DND-41 (cell line): ENCODE measurements at regions not wholly inside any gene's neighbourhood (a gene's known extent, or its start where the extent isn't known, plus 50 kb on each side); places are given as distances from the start of the nearest gene placed in this dataset.

Experiments used
- ATAC-seq: fragments of 200-7000 bp; cut with Tn5 transposase; 3 replicates; pipeline ENCODE4 v1.9.1; 2021; ENCODE audit warnings: low read depth; ENCODE audit not compliant: insufficient read depth
- DNase-seq: peaks from one replicate; pipeline ENCODE4 v3.0.0-alpha.2; 2020
- H2AFZ ChIP-seq: 2 replicates; pipeline ENCODE4 v1.6.0; 2012; ENCODE audit warnings: low read depth, low read length
- H3K27ac ChIP-seq: 2 replicates; pipeline ENCODE4 v1.5.1; 2012; ENCODE audit warnings: low read length, inconsistent platforms
- H3K27me3 ChIP-seq: fragments of 200-600 bp; sonication (generic); 2 replicates; pipeline ENCODE4 v1.6.0; 2012; ENCODE audit warnings: low read length, mild to moderate bottlenecking, inconsistent platforms; ENCODE audit not compliant: insufficient read depth, poor library complexity
- H3K36me3 ChIP-seq: 2 replicates; pipeline ENCODE4 v1.5.1; 2012; ENCODE audit warnings: low read length, inconsistent platforms; ENCODE audit not compliant: insufficient read depth
- H3K4me1 ChIP-seq: 2 replicates; pipeline ENCODE4 v1.5.1; 2012; ENCODE audit warnings: mild to moderate bottlenecking, low read length; ENCODE audit not compliant: insufficient read depth
- H3K4me2 ChIP-seq: 2 replicates; pipeline ENCODE4 v1.6.0; 2012; ENCODE audit warnings: mild to moderate bottlenecking, moderate library complexity, low read length, inconsistent platforms; ENCODE audit not compliant: insufficient read depth
- H3K4me3 ChIP-seq, 2 experiments: fragments of 200-600 bp in 1 of 2; shearing (Covaris generic) in 1 of 2; 2 replicates each; pipeline ENCODE4 v1.5.1; 2012 to 2016; ENCODE audit warnings: inconsistent platforms in 2 of 2, low read length in 2 of 2, mild to moderate bottlenecking in 2 of 2, low read depth in 1 of 2, moderate library complexity in 1 of 2
- H3K79me2 ChIP-seq: 2 replicates; pipeline ENCODE4 v1.6.0; 2012; ENCODE audit warnings: low read length, inconsistent platforms; ENCODE audit not compliant: insufficient read depth
- H3K9ac ChIP-seq: 2 replicates; pipeline ENCODE4 v1.6.0; 2012; ENCODE audit warnings: low read depth, mild to moderate bottlenecking, inconsistent platforms, low read length, moderate library complexity
- H3K9me3 ChIP-seq: 2 replicates; pipeline ENCODE4 v1.5.1; 2012; ENCODE audit warnings: low read length, moderate library complexity, mild to moderate bottlenecking, inconsistent platforms; ENCODE audit not compliant: insufficient read depth, severe bottlenecking
- H4K20me1 ChIP-seq: 2 replicates; pipeline ENCODE4 v1.6.0; 2012; ENCODE audit warnings: low read length; ENCODE audit not compliant: insufficient read depth
- CTCF ChIP-seq: IDR thresholded peaks from 2 replicates; pipeline ENCODE4 v1.5.1; 2012; ENCODE audit warnings: borderline replicate concordance, low read length, moderate library complexity, mild to moderate bottlenecking; ENCODE audit not compliant: poor library complexity, severe bottlenecking; ENCODE audit errors: extremely low read depth
- EZH2 ChIP-seq: IDR thresholded peaks from 3 replicates; pipeline ENCODE4 v1.6.1; 2012; ENCODE audit warnings: borderline replicate concordance, low read depth, mild to moderate bottlenecking, moderate library complexity, low read length, inconsistent platforms; ENCODE audit not compliant: severe bottlenecking

DNA sequence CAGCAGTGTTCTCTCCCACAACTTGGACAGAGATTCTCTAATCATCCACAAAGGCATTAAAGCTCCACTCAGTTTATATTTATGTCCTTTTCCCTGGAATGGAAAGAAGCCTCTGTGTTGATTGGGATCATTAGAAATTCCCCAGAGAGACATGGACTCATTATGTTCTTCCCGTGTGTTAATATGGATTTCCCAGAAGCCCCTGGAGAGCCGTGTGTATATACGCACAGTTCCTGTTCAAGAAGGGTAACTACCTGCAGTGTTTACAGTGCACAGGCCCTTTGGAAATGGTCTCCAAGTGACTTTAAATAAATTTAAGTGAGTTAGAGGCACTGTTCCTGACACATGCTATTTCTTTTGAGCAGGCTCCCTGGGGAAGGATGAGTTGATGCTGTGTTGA is 428.0 kb upstream of the TMTC1 start:
- Histone ChIP-seq H3K4me2 (no peak overlapping the region), H3K4me1 (no peaks in the 10 kb centered on the region), H2AFZ (no peak overlapping the region), H3K9me3 (no peaks in the 10 kb centered on the region), H3K36me3 (no peaks in the 10 kb centered on the region), H3K4me3 (no peak overlapping the region), H3K27ac (no peak overlapping the region), H3K27me3 (no peaks in the 10 kb centered on the region), H4K20me1 (no peaks in the 10 kb centered on the region), H3K9ac (no peak overlapping the region), H3K79me2 (no peaks in the 10 kb centered on the region)
- DNase-seq (no peak), ATAC-seq (no peak)
- TF ChIP-seq EZH2 = no peak

GRCh38 chr12:30203981-30204380 is 420.2 kb upstream of the TMTC1 start:
- H3K9ac ChIP-seq = no peak overlapping the region
- no peaks in the 10 kb centered on the region for H4K20me1 ChIP-seq
- no peaks in the 10 kb centered on the region for H3K4me1 ChIP-seq
- H3K79me2 ChIP-seq = no peaks in the 10 kb centered on the region
- H3K27me3 ChIP-seq = no peaks in the 10 kb centered on the region
- no peak overlapping the region for H2AFZ ChIP-seq
- no peak for DNase-seq
- H3K4me2 ChIP-seq = no peak overlapping the region
- no peak for TF ChIP-seq EZH2
- TF ChIP-seq CTCF = no peak
- no peak overlapping the region for H3K4me3 ChIP-seq
- ATAC-seq = no peak
- H3K36me3 ChIP-seq = no peaks in the 10 kb centered on the region
- no peak overlapping the region for H3K27ac ChIP-seq
- no peaks in the 10 kb centered on the region for H3K9me3 ChIP-seq

DNA sequence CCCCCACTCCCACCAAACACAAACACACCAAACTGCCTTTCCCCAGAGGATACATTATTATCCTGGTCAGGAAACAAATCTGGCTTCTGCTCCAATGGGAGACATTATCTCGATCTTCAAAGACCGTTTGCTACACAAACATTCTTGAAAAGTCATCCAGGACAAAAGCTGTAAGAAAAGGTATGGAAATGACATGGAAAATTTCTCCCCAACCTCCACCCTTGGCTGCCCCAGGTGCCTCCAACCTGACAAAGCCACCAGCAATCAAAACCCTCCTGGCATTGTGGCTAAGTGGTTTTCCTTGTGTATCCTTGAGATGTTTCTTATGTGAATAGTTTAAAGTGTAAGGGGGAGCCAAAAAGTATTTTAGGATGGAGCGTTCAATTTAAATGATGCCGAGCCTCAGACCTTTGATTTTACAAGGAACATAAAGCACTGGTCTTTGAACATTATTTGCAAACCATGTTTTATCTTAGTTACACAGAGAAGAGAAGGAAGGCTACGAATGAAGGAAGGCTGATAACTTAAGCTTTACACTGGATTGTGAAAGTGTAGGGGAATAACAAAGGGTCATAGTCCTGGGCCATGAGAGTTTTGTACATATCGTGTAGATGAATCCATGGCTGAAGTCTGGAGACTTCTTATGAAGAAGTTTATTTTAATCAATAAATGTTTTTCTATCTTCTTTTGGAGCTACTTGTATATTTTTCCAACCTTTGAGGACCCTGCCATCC is 418.9 kb upstream of the TMTC1 start:
- H3K4me1 ChIP-seq = no peaks in the 10 kb centered on the region
- H3K79me2 ChIP-seq = no peaks in the 10 kb centered on the region
- ATAC-seq = no peak
- no peaks in the 10 kb centered on the region for H3K27me3 ChIP-seq
- H4K20me1 ChIP-seq = no peaks in the 10 kb centered on the region
- no peak overlapping the region for H2AFZ ChIP-seq
- no peak overlapping the region for H3K4me2 ChIP-seq
- no peak overlapping the region for H3K27ac ChIP-seq
- TF ChIP-seq EZH2 (no peak), CTCF (no peak)
- H3K36me3 ChIP-seq = no peaks in the 10 kb centered on the region
- no peak for DNase-seq
- H3K9ac ChIP-seq = no peak overlapping the region
- no peaks in the 10 kb centered on the region for H3K9me3 ChIP-seq
- H3K4me3 ChIP-seq = no peak overlapping the region

- no peak overlapping the region for H3K4me2 ChIP-seq
- H3K9me3 ChIP-seq = no peaks in the 10 kb centered on the region
- no peak overlapping the region for H3K27ac ChIP-seq
- no peak for TF ChIP-seq EZH2
- TF ChIP-seq CTCF = no peak
- H3K4me1 ChIP-seq = no peaks in the 10 kb centered on the region
- no peak overlapping the region for H3K4me3 ChIP-seq
- DNase-seq (no peak), ATAC-seq (no peak)
- H2AFZ ChIP-seq = no peak overlapping the region
- H3K36me3 ChIP-seq = no peaks in the 10 kb centered on the region
- no peaks in the 10 kb centered on the region for H3K27me3 ChIP-seq
- no peak overlapping the region for H3K9ac ChIP-seq
- no peaks in the 10 kb centered on the region for H3K79me2 ChIP-seq
- no peaks in the 10 kb centered on the region for H4K20me1 ChIP-seq
These were observed 417.8 kb upstream of the TMTC1 start for GRCh38 chr12:30201301-30202160.
